ENCODE measurements at regions not wholly inside any gene's neighbourhood (a gene's known extent, or its start where the extent isn't known, plus 50 kb on each side); places are given as distances from the start of the nearest gene placed in this dataset.
A peak's percentile ranks its signal among the peaks of the same experiment; 100 is the strongest.

GRCh38 chr1:39085174-39085573 is 59.0 kb downstream of the NDUFS5 start:
- peaks cover 6% of the 10 kb centered on the region for H3K4me1 Mint-ChIP-seq
- peaks cover 22% of the 10 kb centered on the region for H3K27me3 Mint-ChIP-seq
- no peak overlapping the region for H3K27ac Mint-ChIP-seq
- no peaks in the 10 kb centered on the region for H3K9me3 Mint-ChIP-seq
- no peaks in the 10 kb centered on the region for H3K36me3 Mint-ChIP-seq
- no peak overlapping the region for H3K4me3 Mint-ChIP-seq

DNA sequence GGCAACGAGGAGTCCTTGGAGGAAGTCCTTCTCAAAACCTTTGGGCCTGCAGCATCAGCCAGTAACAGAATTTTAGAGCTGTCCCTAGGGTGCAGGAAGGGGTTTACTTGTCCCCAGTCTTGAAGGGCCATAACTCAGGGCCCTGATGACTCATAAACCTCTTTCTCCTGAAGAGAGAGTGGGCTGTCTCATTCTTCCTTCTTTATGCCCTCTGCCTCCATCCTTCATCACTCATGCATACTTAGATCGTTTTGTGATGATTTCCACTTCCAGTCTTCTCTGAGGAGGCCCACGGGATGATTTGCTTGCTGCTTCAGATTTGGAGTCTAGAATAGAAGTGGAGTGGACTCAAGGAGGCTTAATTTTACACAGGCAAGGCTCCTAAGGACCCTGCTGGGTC is 60.2 kb downstream of the NDUFS5 start:
- no peaks in the 10 kb centered on the region for H3K36me3 Mint-ChIP-seq
- no peaks in the 10 kb centered on the region for H3K9me3 Mint-ChIP-seq
- no peak overlapping the region for H3K4me3 Mint-ChIP-seq
- peaks cover 17% of the 10 kb centered on the region for H3K27me3 Mint-ChIP-seq
- H3K27ac Mint-ChIP-seq, result no peak overlapping the region
- H3K4me1 Mint-ChIP-seq, result peaks cover 6% of the 10 kb centered on the region

GRCh38 chr1:39086865-39087409 is 60.8 kb downstream of the NDUFS5 start:
- no peaks in the 10 kb centered on the region for H3K36me3 Mint-ChIP-seq
- no peak overlapping the region for H3K27ac Mint-ChIP-seq
- no peak overlapping the region for H3K4me3 Mint-ChIP-seq
- H3K4me1 Mint-ChIP-seq, result peaks cover 6% of the 10 kb centered on the region
- peaks cover 17% of the 10 kb centered on the region for H3K27me3 Mint-ChIP-seq
- H3K9me3 Mint-ChIP-seq, result no peaks in the 10 kb centered on the region

DNA sequence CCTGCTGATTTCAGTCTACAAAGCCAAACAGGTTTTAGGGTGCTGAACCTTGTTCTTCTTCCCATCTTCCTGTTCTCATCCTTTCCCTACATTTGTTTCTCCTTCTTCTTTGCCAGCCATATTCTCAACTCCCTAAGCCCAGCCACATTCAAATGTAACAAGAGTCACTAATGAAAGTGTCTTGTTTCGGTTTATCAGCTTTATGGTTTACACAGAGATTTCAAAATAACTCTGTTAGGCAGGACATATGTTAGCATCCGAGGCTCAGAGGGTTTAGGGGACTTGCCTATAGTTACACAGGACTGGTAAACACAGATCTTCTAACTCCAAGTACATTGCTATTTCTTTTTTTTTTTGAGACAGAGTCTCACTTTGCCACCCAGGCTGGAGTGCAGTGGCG is 61.3 kb downstream of the NDUFS5 start:
- peaks cover 13% of the 10 kb centered on the region for H3K27me3 Mint-ChIP-seq
- H3K4me1 Mint-ChIP-seq, result peaks cover 7% of the 10 kb centered on the region
- no peaks in the 10 kb centered on the region for H3K36me3 Mint-ChIP-seq
- no peak overlapping the region for H3K4me3 Mint-ChIP-seq
- no peaks in the 10 kb centered on the region for H3K9me3 Mint-ChIP-seq
- no peak overlapping the region for H3K27ac Mint-ChIP-seq

- peaks cover 7% of the 10 kb centered on the region for H3K27me3 Mint-ChIP-seq
- no peak overlapping the region for H3K27ac Mint-ChIP-seq
- H3K4me3 Mint-ChIP-seq, result no peak overlapping the region
- H3K4me1 Mint-ChIP-seq, result peaks cover 7% of the 10 kb centered on the region
- no peaks in the 10 kb centered on the region for H3K9me3 Mint-ChIP-seq
- H3K36me3 Mint-ChIP-seq, result no peaks in the 10 kb centered on the region
Measured at GRCh38 chr1:39088658-39089057, 62.5 kb downstream of the NDUFS5 start.

- H3K27me3 Mint-ChIP-seq, result peaks cover 3% of the 10 kb centered on the region
- no peaks in the 10 kb centered on the region for H3K9me3 Mint-ChIP-seq
- H3K4me3 Mint-ChIP-seq, result no peak overlapping the region
- peaks cover 7% of the 10 kb centered on the region for H3K4me1 Mint-ChIP-seq
- H3K27ac Mint-ChIP-seq, result no peak overlapping the region
- no peaks in the 10 kb centered on the region for H3K36me3 Mint-ChIP-seq
Measured at GRCh38 chr1:39089931-39090521, 63.9 kb downstream of the NDUFS5 start.

GRCh38 chr1:39090757-39091380 is 64.7 kb downstream of the NDUFS5 start:
- no peaks in the 10 kb centered on the region for H3K9me3 Mint-ChIP-seq
- no peak overlapping the region for H3K27ac Mint-ChIP-seq
- H3K27me3 Mint-ChIP-seq, result peaks cover 2% of the 10 kb centered on the region
- no peak overlapping the region for H3K4me3 Mint-ChIP-seq
- H3K4me1 Mint-ChIP-seq, result peaks cover 7% of the 10 kb centered on the region
- no peaks in the 10 kb centered on the region for H3K36me3 Mint-ChIP-seq

- Mint-ChIP-seq H3K9me3 (no peaks in the 10 kb centered on the region), H3K27me3 (peaks cover 1% of the 10 kb centered on the region), H3K4me1 (peaks cover 7% of the 10 kb centered on the region), H3K4me3 (no peak overlapping the region), H3K36me3 (no peaks in the 10 kb centered on the region), H3K27ac (no peak overlapping the region)
Measured at GRCh38 chr1:39091845-39092645, 65.9 kb downstream of the NDUFS5 start.

DNA sequence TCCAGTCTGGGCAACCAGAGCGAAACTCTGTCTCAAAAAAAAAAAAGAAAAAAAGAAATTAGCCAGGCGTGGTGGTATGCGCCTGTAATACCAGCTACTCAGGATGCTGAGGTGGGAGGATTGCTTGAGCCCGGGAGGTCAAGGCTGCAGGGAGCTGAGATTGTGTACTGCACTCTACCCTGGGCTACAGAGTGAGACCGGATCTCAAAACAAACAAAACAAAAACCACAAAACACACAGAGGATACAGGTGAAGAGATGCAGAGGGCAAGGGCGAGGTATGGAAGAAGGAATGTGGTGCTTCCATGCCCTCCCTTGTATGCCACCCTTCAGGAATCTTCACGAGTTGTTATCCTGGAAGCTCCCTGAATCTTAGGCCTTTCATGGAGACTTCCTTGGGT is 68.5 kb downstream of the NDUFS5 start:
- peaks cover 16% of the 10 kb centered on the region for H3K4me1 Mint-ChIP-seq
- no peaks in the 10 kb centered on the region for H3K36me3 Mint-ChIP-seq
- H3K27me3 Mint-ChIP-seq, result peaks cover 1% of the 10 kb centered on the region
- H3K4me3 Mint-ChIP-seq, result no peak overlapping the region
- no peak overlapping the region for H3K27ac Mint-ChIP-seq
- no peaks in the 10 kb centered on the region for H3K9me3 Mint-ChIP-seq

- Mint-ChIP-seq H3K4me3 (no peak overlapping the region), H3K27me3 (no peaks in the 10 kb centered on the region), H3K27ac (peak overlapping the region; percentile 35)
Measured at GRCh38 chr1:39098546-39099250, 72.5 kb downstream of the NDUFS5 start.

DNA sequence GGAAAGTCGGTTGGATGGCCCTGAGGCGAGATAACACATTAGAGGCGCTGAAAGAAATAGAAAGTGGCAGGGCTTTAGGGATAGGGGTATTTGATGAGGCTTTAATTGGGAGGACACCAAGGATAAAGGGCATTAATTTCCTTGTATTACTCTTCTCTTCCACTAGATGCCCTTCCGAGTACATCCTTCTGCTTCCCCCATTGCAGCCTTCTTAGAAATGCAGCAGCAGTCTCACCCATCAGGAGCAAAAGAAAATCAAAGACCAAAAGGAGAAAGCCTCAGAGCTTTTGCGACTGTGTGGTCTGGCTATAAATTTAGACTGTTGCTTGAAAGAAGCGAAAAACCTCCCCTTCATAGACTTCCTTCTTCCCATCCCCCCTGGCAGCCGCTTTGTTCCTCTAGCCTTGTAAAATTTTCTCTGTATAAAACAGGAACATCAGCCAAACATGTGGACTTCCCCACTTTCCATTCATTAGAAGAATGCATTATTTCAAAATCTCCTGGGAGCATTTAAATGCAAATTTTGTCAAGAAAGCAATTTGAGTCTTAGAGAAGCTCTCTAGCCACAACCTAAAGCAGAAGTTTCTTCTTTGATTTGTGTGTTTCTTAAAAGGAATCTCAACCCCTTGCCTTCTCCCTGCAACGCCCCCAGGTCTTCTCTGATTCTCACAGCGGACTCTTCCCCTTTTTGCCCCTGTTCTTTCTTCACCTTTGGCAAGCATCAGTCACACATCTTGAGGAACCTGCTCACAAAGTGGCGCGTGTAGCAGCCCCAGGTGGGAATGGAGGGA is 76.6 kb downstream of the NDUFS5 start:
- H3K27me3 Mint-ChIP-seq, result no peaks in the 10 kb centered on the region
- peak overlapping the region; percentile 52 for H3K27ac Mint-ChIP-seq
- peaks cover 43% of the 10 kb centered on the region for H3K4me1 Mint-ChIP-seq
- peak overlapping the region; percentile 61 for H3K4me3 Mint-ChIP-seq
- no peaks in the 10 kb centered on the region for H3K36me3 Mint-ChIP-seq
- no peaks in the 10 kb centered on the region for H3K9me3 Mint-ChIP-seq

More at GRCh38 chr1:39098546-39099250, 72.5 kb downstream of the NDUFS5 start:
- H3K36me3 Mint-ChIP-seq, result no peaks in the 10 kb centered on the region
- no peaks in the 10 kb centered on the region for H3K9me3 Mint-ChIP-seq
- H3K4me1 Mint-ChIP-seq, result peaks cover 26% of the 10 kb centered on the region

- no peaks in the 10 kb centered on the region for H3K36me3 Mint-ChIP-seq
- H3K27ac Mint-ChIP-seq, result peak overlapping the region; percentile 52
- no peaks in the 10 kb centered on the region for H3K27me3 Mint-ChIP-seq
- H3K4me3 Mint-ChIP-seq, result peak overlapping the region; percentile 61
- H3K4me1 Mint-ChIP-seq, result peaks cover 38% of the 10 kb centered on the region
- H3K9me3 Mint-ChIP-seq, result no peaks in the 10 kb centered on the region
Measured at GRCh38 chr1:39103328-39104157, 77.4 kb downstream of the NDUFS5 start.

- Mint-ChIP-seq H3K4me3 (peak overlapping the region; percentile 61), H3K9me3 (no peaks in the 10 kb centered on the region), H3K27me3 (no peaks in the 10 kb centered on the region), H3K4me1 (peaks cover 35% of the 10 kb centered on the region), H3K36me3 (no peaks in the 10 kb centered on the region), H3K27ac (no peak overlapping the region)
Measured at GRCh38 chr1:39104158-39105060, 78.3 kb downstream of the NDUFS5 start.
